SK-N-MC (cell line): ENCODE measurements at regions not wholly inside any gene's neighbourhood (a gene's known extent, or its start where the extent isn't known, plus 50 kb on each side); places are given as distances from the start of the nearest gene placed in this dataset.

ENCODE experiments used
- EZH2 ChIP-seq: fragments of 200-600 bp; sonication (generic); IDR thresholded peaks from one replicate; pipeline ENCODE4 v1.6.1; 2017; ENCODE audit warnings: antibody characterized with exemption
- FOXP2 ChIP-seq: optimal IDR thresholded peaks from 2 replicates; pipeline ENCODE3; 2011; ENCODE audit warnings: mild to moderate bottlenecking, moderate library complexity; ENCODE audit not compliant: insufficient read depth; ENCODE audit errors: extremely low read length, control extremely low read depth
- POLR2AphosphoS5 ChIP-seq: IDR thresholded peaks from 2 replicates; pipeline ENCODE4 v1.6.1; 2012; ENCODE audit warnings: mild to moderate bottlenecking, low read depth, low read length, borderline replicate concordance

DNA sequence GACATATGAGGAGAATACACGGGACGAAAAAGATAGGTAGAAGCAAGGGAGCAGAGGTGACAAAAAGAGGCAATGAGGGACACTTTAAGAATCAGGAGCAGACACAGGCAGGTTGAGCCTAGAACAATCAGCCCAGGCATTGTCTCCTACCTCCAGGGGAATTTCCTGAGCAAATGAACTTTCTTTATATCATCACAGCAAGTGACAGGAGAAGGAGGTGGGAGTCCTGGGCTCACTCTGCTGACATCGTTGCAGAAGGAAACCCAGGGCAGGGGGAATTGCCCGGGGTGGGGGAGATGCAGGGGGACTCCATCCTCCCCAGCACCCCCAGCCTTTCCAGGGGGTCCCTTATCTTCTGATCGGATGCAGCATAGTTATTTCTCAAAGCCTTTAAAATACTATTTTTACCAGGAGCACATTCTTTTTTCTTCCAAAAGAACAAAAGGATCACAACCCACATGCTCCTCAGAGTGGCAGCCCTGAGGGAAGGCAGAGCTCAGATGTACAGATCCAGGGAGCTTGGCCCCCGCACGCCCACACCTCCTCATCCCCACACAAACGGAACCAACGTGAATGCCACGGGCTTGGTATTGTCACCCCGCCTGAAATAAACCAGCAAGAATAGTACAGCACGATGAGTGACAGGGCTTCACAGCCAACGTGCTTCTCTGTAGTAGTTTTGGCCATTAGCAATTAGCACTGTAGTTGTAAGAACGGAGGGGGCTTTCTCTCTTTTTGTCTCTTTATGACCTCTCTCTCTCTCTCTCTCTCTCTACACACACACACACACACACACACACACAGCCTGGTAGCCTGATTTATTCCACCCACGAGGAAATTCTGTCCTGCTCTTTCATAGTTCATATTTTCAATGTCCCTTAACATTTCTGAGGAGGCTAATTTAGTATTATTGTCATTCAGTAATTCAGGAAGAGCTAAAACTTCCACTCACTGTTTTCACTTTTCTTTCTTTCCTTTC lies 169.5 kb upstream of the UBL3 start:
- TF ChIP-seq POLR2AphosphoS5: no peak
- TF ChIP-seq EZH2: no peak
- no peak for TF ChIP-seq FOXP2
